ENCODE measurements at regions not wholly inside any gene's neighbourhood (a gene's known extent, or its start where the extent isn't known, plus 50 kb on each side); places are given as distances from the start of the nearest gene placed in this dataset.
"Not testable (repeated sequence)": the region's sequence is repeated elsewhere in the genome, so short reads cannot be mapped to it uniquely, and the experiment has no call there.

- no peak for DNase-seq (ENCODE audit: low spot score)
- no peak for FAIRE-seq
Measured at GRCh38 chr9:26172301-26172700, 494.1 kb upstream of the TUSC1 start.

- no peak for DNase-seq (ENCODE audit: low spot score)
- FAIRE-seq = no peak
Measured at GRCh38 chr9:26171691-26172090, 493.4 kb upstream of the TUSC1 start.

- no peak for DNase-seq (ENCODE audit: low spot score)
- no peak for FAIRE-seq
Measured at GRCh38 chr9:26170190-26170589, 491.9 kb upstream of the TUSC1 start.

GRCh38 chr9:26169708-26170107 is 491.5 kb upstream of the TUSC1 start:
- peak; percentile 44 for DNase-seq (ENCODE audit: low spot score)
- FAIRE-seq = peak; percentile 71

GRCh38 chr9:26166537-26166936 is 488.3 kb upstream of the TUSC1 start:
- no peak for FAIRE-seq

GRCh38 chr9:26165426-26165825 is 487.2 kb upstream of the TUSC1 start:
- FAIRE-seq = no peak
- no peak for DNase-seq (ENCODE audit: low spot score)

More at GRCh38 chr9:26166537-26166936, 488.3 kb upstream of the TUSC1 start:
- DNase-seq (ENCODE audit: low spot score) = no peak

GRCh38 chr9:26163931-26164330 is 485.7 kb upstream of the TUSC1 start:
- DNase-seq (ENCODE audit: low spot score) = no peak

GRCh38 chr9:26159575-26160392 is 481.5 kb upstream of the TUSC1 start:
- DNase-seq (ENCODE audit: low spot score) = no peak
- FAIRE-seq = no peak

More at GRCh38 chr9:26163931-26164330, 485.7 kb upstream of the TUSC1 start:
- FAIRE-seq = peak; percentile 73

GRCh38 chr9:26158631-26159150 is 480.4 kb upstream of the TUSC1 start:
- FAIRE-seq = no peak

GRCh38 chr9:26157411-26157810 is 479.2 kb upstream of the TUSC1 start:
- DNase-seq (ENCODE audit: low spot score) (peak; percentile 55), FAIRE-seq (peak; percentile 36)

More at GRCh38 chr9:26158631-26159150, 480.4 kb upstream of the TUSC1 start:
- no peak for DNase-seq (ENCODE audit: low spot score)

- no peak for FAIRE-seq
- no peak for DNase-seq (ENCODE audit: low spot score)
Measured at GRCh38 chr9:26152350-26152749, 474.1 kb upstream of the TUSC1 start.

- FAIRE-seq (no peak), DNase-seq (ENCODE audit: low spot score) (no peak)
Measured at GRCh38 chr9:26148128-26148527, 469.9 kb upstream of the TUSC1 start.

GRCh38 chr9:26145938-26146337 is 467.7 kb upstream of the TUSC1 start:
- DNase-seq (ENCODE audit: low spot score) (no peak), FAIRE-seq (no peak)

- FAIRE-seq = no peak
- DNase-seq (ENCODE audit: low spot score) = no peak
Measured at GRCh38 chr9:26142631-26143030, 464.4 kb upstream of the TUSC1 start.

GRCh38 chr9:26142201-26142600 is 464.0 kb upstream of the TUSC1 start:
- DNase-seq (ENCODE audit: low spot score) = no peak
- no peak for FAIRE-seq

- DNase-seq (ENCODE audit: low spot score) (no peak), FAIRE-seq (no peak)
Measured at GRCh38 chr9:26133537-26133936, 455.3 kb upstream of the TUSC1 start.

- DNase-seq (ENCODE audit: low spot score) = no peak
- no peak for FAIRE-seq
Measured at GRCh38 chr9:26132746-26133312, 454.6 kb upstream of the TUSC1 start.

- DNase-seq (ENCODE audit: low spot score) (no peak), FAIRE-seq (no peak)
Measured at GRCh38 chr9:26131886-26132285, 453.6 kb upstream of the TUSC1 start.

GRCh38 chr9:26129217-26129616 is 451.0 kb upstream of the TUSC1 start:
- DNase-seq (ENCODE audit: low spot score) (no peak), FAIRE-seq (no peak)

GRCh38 chr9:26125693-26126092 is 447.4 kb upstream of the TUSC1 start:
- DNase-seq (ENCODE audit: low spot score) = no peak
- no peak for FAIRE-seq

- not testable (repeated sequence) for DNase-seq (ENCODE audit: low spot score); FAIRE-seq
Measured at GRCh38 chr9:26116085-26116484, 437.8 kb upstream of the TUSC1 start.

GRCh38 chr9:26112724-26113123 is 434.5 kb upstream of the TUSC1 start:
- DNase-seq (ENCODE audit: low spot score) = peak; percentile 16
- peak; percentile 52 for FAIRE-seq

- FAIRE-seq (no peak), DNase-seq (ENCODE audit: low spot score) (no peak)
Measured at GRCh38 chr9:26086396-26086795, 408.2 kb upstream of the TUSC1 start.

All from RCC 7860 (cell line).